RPMI8226 (cell line): ENCODE measurements at regions not wholly inside any gene's neighbourhood (a gene's known extent, or its start where the extent isn't known, plus 50 kb on each side); places are given as distances from the start of the nearest gene placed in this dataset.

Experiments
- DNase-seq: peaks from one replicate; pipeline ENCODE4 v3.0.0-alpha.2; 2015

GRCh38 chr9:80569236-80569635 is 997.5 kb downstream of the TLE4 start:
- no peak for DNase-seq

- no peak for DNase-seq
These were observed 989.8 kb downstream of the TLE4 start for GRCh38 chr9:80561526-80561925.

GRCh38 chr9:80560976-80561375 is 989.2 kb downstream of the TLE4 start:
- DNase-seq = no peak

GRCh38 chr9:80557256-80557655 is 985.5 kb downstream of the TLE4 start:
- no peak for DNase-seq

- DNase-seq = no peak
These were observed 984.9 kb downstream of the TLE4 start for GRCh38 chr9:80556631-80557030.

GRCh38 chr9:80555782-80556325 is 984.1 kb downstream of the TLE4 start:
- no peak for DNase-seq

- no peak for DNase-seq
These were observed 983.1 kb downstream of the TLE4 start for GRCh38 chr9:80554856-80555255.

- DNase-seq = no peak
These were observed 982.5 kb downstream of the TLE4 start for GRCh38 chr9:80554301-80554700.

- no peak for DNase-seq
These were observed 981.2 kb downstream of the TLE4 start for GRCh38 chr9:80552931-80553330.

- DNase-seq = no peak
These were observed 978.4 kb downstream of the TLE4 start for GRCh38 chr9:80550181-80550580.

- no peak for DNase-seq
These were observed 975.8 kb downstream of the TLE4 start for GRCh38 chr9:80547613-80548012.

- DNase-seq = no peak
These were observed 968.6 kb downstream of the TLE4 start for GRCh38 chr9:80540387-80540786.

- no peak for DNase-seq
These were observed 967.2 kb downstream of the TLE4 start for GRCh38 chr9:80538976-80539375.

- no peak for DNase-seq
These were observed 950.7 kb downstream of the TLE4 start for GRCh38 chr9:80522465-80522864.

GRCh38 chr9:80521151-80521550 is 949.4 kb downstream of the TLE4 start:
- DNase-seq = no peak

- DNase-seq = no peak
These were observed 948.5 kb downstream of the TLE4 start for GRCh38 chr9:80520231-80520630.

- no peak for DNase-seq
These were observed 946.7 kb downstream of the TLE4 start for GRCh38 chr9:80518441-80518840.

GRCh38 chr9:80516679-80517078 is 944.9 kb downstream of the TLE4 start:
- DNase-seq = no peak

- no peak for DNase-seq
These were observed 937.6 kb downstream of the TLE4 start for GRCh38 chr9:80509358-80509757.

- DNase-seq = no peak
These were observed 935.8 kb downstream of the TLE4 start for GRCh38 chr9:80507611-80508010.

GRCh38 chr9:80504601-80505230 is 933.0 kb downstream of the TLE4 start:
- DNase-seq = no peak

- no peak for DNase-seq
These were observed 932.0 kb downstream of the TLE4 start for GRCh38 chr9:80503671-80504281.

GRCh38 chr9:80502306-80502705 is 930.5 kb downstream of the TLE4 start:
- DNase-seq = no peak

- DNase-seq = no peak
These were observed 929.9 kb downstream of the TLE4 start for GRCh38 chr9:80501635-80502034.

GRCh38 chr9:80500300-80500699 is 928.5 kb downstream of the TLE4 start:
- DNase-seq = no peak
